ENCODE measurements at regions not wholly inside any gene's neighbourhood (a gene's known extent, or its start where the extent isn't known, plus 50 kb on each side); places are given as distances from the start of the nearest gene placed in this dataset.

- no peaks in the 10 kb centered on the region for H4K20me1 ChIP-seq (ENCODE audit: insufficient read depth, low read depth, low read length)
- no peak overlapping the region for H3K27ac ChIP-seq (ENCODE audit: low read length)
Observed at GRCh38 chr10:88047579-88047978, 184.2 kb downstream of the PTEN start.

DNA sequence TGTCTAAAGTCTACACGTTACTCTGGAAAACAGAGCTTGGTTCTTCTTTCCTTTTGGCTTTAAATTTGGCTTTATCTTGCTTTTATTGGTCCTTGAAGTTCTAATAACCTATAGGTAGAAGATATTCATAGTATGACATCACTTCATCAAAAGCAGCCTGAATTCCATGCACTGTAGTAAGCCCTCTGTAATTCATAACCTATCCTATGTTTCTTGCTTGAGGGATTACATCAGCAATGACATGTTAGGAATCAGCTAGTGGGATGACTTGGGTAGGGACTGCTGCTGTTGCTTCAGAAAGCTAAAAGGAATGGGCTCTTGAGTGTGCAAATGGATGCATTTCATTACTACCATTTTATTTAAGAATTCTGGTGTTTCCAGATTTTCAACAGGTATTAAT, 184.9 kb downstream of the PTEN start:
- H3K9me3 ChIP-seq (ENCODE audit: low read length) = no peaks in the 10 kb centered on the region
- H2AFZ ChIP-seq (ENCODE audit: low read length) = no peak overlapping the region
- no peak overlapping the region for H3K9ac ChIP-seq (ENCODE audit: low read length)
- no peaks in the 10 kb centered on the region for H3K27me3 ChIP-seq (ENCODE audit: low read length)
- no peak overlapping the region for H3K27ac ChIP-seq (ENCODE audit: low read length)
- no peaks in the 10 kb centered on the region for H3K36me3 ChIP-seq (ENCODE audit: insufficient read depth, low read length)
- H3K4me3 ChIP-seq (ENCODE audit: low read length) = no peak overlapping the region
- no peak overlapping the region for H3K4me2 ChIP-seq (ENCODE audit: low read depth, low read length, poor library complexity, severe bottlenecking)
- no peaks in the 10 kb centered on the region for H4K20me1 ChIP-seq (ENCODE audit: insufficient read depth, low read depth, low read length)
- DNase-seq = no peak
- no peaks in the 10 kb centered on the region for H3K9me2 ChIP-seq (replicated peaks; ENCODE audit: insufficient read depth, low read length)
- peaks cover 10% of the 10 kb centered on the region for H3K4me1 ChIP-seq (ENCODE audit: low read length)
- no peaks in the 10 kb centered on the region for H3K79me2 ChIP-seq (ENCODE audit: low read length)

More at GRCh38 chr10:88047579-88047978, 184.2 kb downstream of the PTEN start:
- DNase-seq = no peak
- H3K36me3 ChIP-seq (ENCODE audit: insufficient read depth, low read length) = no peaks in the 10 kb centered on the region
- no peak overlapping the region for H3K4me2 ChIP-seq (ENCODE audit: low read depth, low read length, poor library complexity, severe bottlenecking)
- no peaks in the 10 kb centered on the region for H3K27me3 ChIP-seq (ENCODE audit: low read length)
- H3K4me1 ChIP-seq (ENCODE audit: low read length) = peaks cover 10% of the 10 kb centered on the region
- H2AFZ ChIP-seq (ENCODE audit: low read length) = no peak overlapping the region
- no peak overlapping the region for H3K9ac ChIP-seq (ENCODE audit: low read length)
- no peaks in the 10 kb centered on the region for H3K9me2 ChIP-seq (replicated peaks; ENCODE audit: insufficient read depth, low read length)
- no peaks in the 10 kb centered on the region for H3K9me3 ChIP-seq (ENCODE audit: low read length)
- H3K4me3 ChIP-seq (ENCODE audit: low read length) = no peak overlapping the region
- H3K79me2 ChIP-seq (ENCODE audit: low read length) = no peaks in the 10 kb centered on the region

DNA sequence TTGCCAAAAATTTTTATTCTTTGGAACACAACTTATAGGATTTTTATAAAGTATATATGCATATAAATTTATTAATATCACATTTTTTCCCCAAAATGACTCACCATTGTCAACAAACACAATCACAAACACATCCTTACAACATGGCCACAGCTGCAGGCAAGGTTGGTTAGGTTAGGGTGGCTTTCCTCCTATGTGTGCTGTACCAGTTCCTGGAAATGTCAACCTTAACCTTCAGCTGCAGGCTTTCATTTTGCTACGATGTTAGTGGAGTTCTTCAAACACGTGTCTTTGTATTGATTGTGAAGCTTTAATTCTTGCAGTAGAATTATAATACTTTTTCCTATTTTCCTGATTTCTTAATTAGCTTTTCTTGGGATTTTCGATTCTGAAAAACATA, 185.8 kb downstream of the PTEN start:
- H3K36me3 ChIP-seq (ENCODE audit: insufficient read depth, low read length) = no peaks in the 10 kb centered on the region
- no peaks in the 10 kb centered on the region for H4K20me1 ChIP-seq (ENCODE audit: insufficient read depth, low read depth, low read length)
- no peaks in the 10 kb centered on the region for H3K79me2 ChIP-seq (ENCODE audit: low read length)
- H3K9me3 ChIP-seq (ENCODE audit: low read length) = no peaks in the 10 kb centered on the region
- H3K9me2 ChIP-seq (replicated peaks; ENCODE audit: insufficient read depth, low read length) = no peaks in the 10 kb centered on the region
- H3K27me3 ChIP-seq (ENCODE audit: low read length) = no peaks in the 10 kb centered on the region
- H3K9ac ChIP-seq (ENCODE audit: low read length) = no peak overlapping the region
- H2AFZ ChIP-seq (ENCODE audit: low read length) = no peak overlapping the region
- no peak overlapping the region for H3K4me3 ChIP-seq (ENCODE audit: low read length)
- H3K4me2 ChIP-seq (ENCODE audit: low read depth, low read length, poor library complexity, severe bottlenecking) = no peak overlapping the region
- peaks cover 10% of the 10 kb centered on the region for H3K4me1 ChIP-seq (ENCODE audit: low read length)
- no peak overlapping the region for H3K27ac ChIP-seq (ENCODE audit: low read length)
- no peak for DNase-seq

- H4K20me1 ChIP-seq (ENCODE audit: insufficient read depth, low read depth, low read length) = no peaks in the 10 kb centered on the region
- H3K9me2 ChIP-seq (replicated peaks; ENCODE audit: insufficient read depth, low read length) = no peaks in the 10 kb centered on the region
- H3K4me2 ChIP-seq (ENCODE audit: low read depth, low read length, poor library complexity, severe bottlenecking) = no peak overlapping the region
- H3K27me3 ChIP-seq (ENCODE audit: low read length) = no peaks in the 10 kb centered on the region
- H3K4me1 ChIP-seq (ENCODE audit: low read length) = no peaks in the 10 kb centered on the region
- DNase-seq = no peak
- no peak overlapping the region for H3K4me3 ChIP-seq (ENCODE audit: low read length)
- H3K36me3 ChIP-seq (ENCODE audit: insufficient read depth, low read length) = no peaks in the 10 kb centered on the region
- H3K9ac ChIP-seq (ENCODE audit: low read length) = no peak overlapping the region
- H3K9me3 ChIP-seq (ENCODE audit: low read length) = no peaks in the 10 kb centered on the region
- H3K27ac ChIP-seq (ENCODE audit: low read length) = no peak overlapping the region
- no peaks in the 10 kb centered on the region for H3K79me2 ChIP-seq (ENCODE audit: low read length)
- H2AFZ ChIP-seq (ENCODE audit: low read length) = no peak overlapping the region
Observed at GRCh38 chr10:88057720-88058119, 194.3 kb downstream of the PTEN start.

- Histone ChIP-seq H3K4me1 (ENCODE audit: low read length) (peaks cover 10% of the 10 kb centered on the region), H4K20me1 (ENCODE audit: insufficient read depth, low read depth, low read length) (no peaks in the 10 kb centered on the region), H3K9me3 (ENCODE audit: low read length) (no peaks in the 10 kb centered on the region), H3K9ac (ENCODE audit: low read length) (no peak overlapping the region), H3K36me3 (ENCODE audit: insufficient read depth, low read length) (no peaks in the 10 kb centered on the region), H3K27ac (ENCODE audit: low read length) (no peak overlapping the region), H3K9me2 (replicated peaks; ENCODE audit: insufficient read depth, low read length) (no peaks in the 10 kb centered on the region), H3K79me2 (ENCODE audit: low read length) (no peaks in the 10 kb centered on the region), H3K4me3 (ENCODE audit: low read length) (no peak overlapping the region), H2AFZ (ENCODE audit: low read length) (no peak overlapping the region), H3K27me3 (ENCODE audit: low read length) (no peaks in the 10 kb centered on the region), H3K4me2 (ENCODE audit: low read depth, low read length, poor library complexity, severe bottlenecking) (no peak overlapping the region)
- no peak for DNase-seq
Observed at GRCh38 chr10:88058750-88059149, 195.3 kb downstream of the PTEN start.

- H4K20me1 ChIP-seq (ENCODE audit: insufficient read depth, low read depth, low read length) = no peaks in the 10 kb centered on the region
- no peak overlapping the region for H3K27ac ChIP-seq (ENCODE audit: low read length)
- no peak for DNase-seq
- peaks cover 10% of the 10 kb centered on the region for H3K4me1 ChIP-seq (ENCODE audit: low read length)
- H3K79me2 ChIP-seq (ENCODE audit: low read length) = no peaks in the 10 kb centered on the region
- H3K27me3 ChIP-seq (ENCODE audit: low read length) = no peaks in the 10 kb centered on the region
- no peaks in the 10 kb centered on the region for H3K9me2 ChIP-seq (replicated peaks; ENCODE audit: insufficient read depth, low read length)
- no peak overlapping the region for H3K4me2 ChIP-seq (ENCODE audit: low read depth, low read length, poor library complexity, severe bottlenecking)
- H3K36me3 ChIP-seq (ENCODE audit: insufficient read depth, low read length) = no peaks in the 10 kb centered on the region
- H3K4me3 ChIP-seq (ENCODE audit: low read length) = no peak overlapping the region
- no peak overlapping the region for H2AFZ ChIP-seq (ENCODE audit: low read length)
- H3K9me3 ChIP-seq (ENCODE audit: low read length) = no peaks in the 10 kb centered on the region
- no peak overlapping the region for H3K9ac ChIP-seq (ENCODE audit: low read length)
Observed at GRCh38 chr10:88059190-88059589, 195.8 kb downstream of the PTEN start.

DNA sequence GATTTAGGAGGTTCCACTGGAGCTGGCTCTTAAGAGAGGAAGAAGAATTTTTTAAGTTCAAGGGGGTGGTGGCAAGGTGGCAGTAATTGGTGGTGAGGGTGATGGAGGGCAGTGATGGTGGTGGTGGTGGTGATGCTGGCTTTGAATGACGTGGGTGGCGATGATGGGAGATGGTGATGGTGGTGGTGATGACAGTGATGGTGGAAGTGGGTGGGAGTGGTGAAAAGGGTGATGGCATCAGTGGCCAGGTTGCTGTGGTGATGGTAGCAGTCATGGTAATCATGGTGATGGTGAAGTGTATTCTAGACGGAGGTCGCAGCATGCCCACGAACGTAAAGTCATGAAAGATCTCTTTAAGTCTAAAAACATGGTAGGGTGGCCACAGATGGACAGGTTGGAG, 197.3 kb downstream of the PTEN start:
- H3K4me1 ChIP-seq (ENCODE audit: low read length) = peaks cover 26% of the 10 kb centered on the region
- no peak for DNase-seq
- no peaks in the 10 kb centered on the region for H3K36me3 ChIP-seq (ENCODE audit: insufficient read depth, low read length)
- H3K4me3 ChIP-seq (ENCODE audit: low read length) = no peak overlapping the region
- H3K4me2 ChIP-seq (ENCODE audit: low read depth, low read length, poor library complexity, severe bottlenecking) = no peak overlapping the region
- no peak overlapping the region for H2AFZ ChIP-seq (ENCODE audit: low read length)
- no peaks in the 10 kb centered on the region for H3K79me2 ChIP-seq (ENCODE audit: low read length)
- H3K27me3 ChIP-seq (ENCODE audit: low read length) = no peaks in the 10 kb centered on the region
- no peak overlapping the region for H3K27ac ChIP-seq (ENCODE audit: low read length)
- no peak overlapping the region for H3K9ac ChIP-seq (ENCODE audit: low read length)
- no peaks in the 10 kb centered on the region for H4K20me1 ChIP-seq (ENCODE audit: insufficient read depth, low read depth, low read length)
- H3K9me2 ChIP-seq (replicated peaks; ENCODE audit: insufficient read depth, low read length) = no peaks in the 10 kb centered on the region
- H3K9me3 ChIP-seq (ENCODE audit: low read length) = no peaks in the 10 kb centered on the region

DNA sequence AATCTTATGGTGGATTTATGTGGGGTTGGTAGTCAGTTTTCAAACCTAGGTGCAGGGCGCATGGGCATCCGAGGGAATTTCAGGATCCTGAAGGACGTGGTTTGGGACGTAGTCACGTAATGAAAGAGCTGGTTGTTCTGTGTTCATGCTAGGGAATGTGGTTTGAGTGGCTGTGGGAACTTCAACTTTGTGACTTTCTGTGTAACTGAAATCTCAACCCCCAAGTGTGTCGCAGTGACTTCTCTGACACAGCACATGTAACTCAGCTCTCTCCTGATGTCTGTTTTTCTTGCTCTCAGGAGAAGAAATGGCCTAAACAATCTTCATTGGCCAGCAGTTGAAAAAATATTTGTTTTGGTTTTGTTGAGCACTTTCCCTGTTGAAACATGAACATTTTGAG, 199.0 kb downstream of the PTEN start:
- Histone ChIP-seq H3K27me3 (ENCODE audit: low read length) (no peaks in the 10 kb centered on the region), H3K4me3 (ENCODE audit: low read length) (no peak overlapping the region), H3K4me1 (ENCODE audit: low read length) (peaks cover 42% of the 10 kb centered on the region), H3K27ac (ENCODE audit: low read length) (no peak overlapping the region), H3K36me3 (ENCODE audit: insufficient read depth, low read length) (no peaks in the 10 kb centered on the region), H3K9me2 (replicated peaks; ENCODE audit: insufficient read depth, low read length) (no peaks in the 10 kb centered on the region), H3K79me2 (ENCODE audit: low read length) (no peaks in the 10 kb centered on the region), H2AFZ (ENCODE audit: low read length) (no peak overlapping the region), H3K9me3 (ENCODE audit: low read length) (no peaks in the 10 kb centered on the region), H4K20me1 (ENCODE audit: insufficient read depth, low read depth, low read length) (no peaks in the 10 kb centered on the region), H3K9ac (ENCODE audit: low read length) (no peak overlapping the region), H3K4me2 (ENCODE audit: low read depth, low read length, poor library complexity, severe bottlenecking) (no peak overlapping the region)
- DNase-seq = no peak
